RWPE1 (cell line): ENCODE measurements at regions not wholly inside any gene's neighbourhood (a gene's known extent, or its start where the extent isn't known, plus 50 kb on each side); places are given as distances from the start of the nearest gene placed in this dataset.
"Not testable (repeated sequence)": the region's sequence is repeated elsewhere in the genome, so short reads cannot be mapped to it uniquely, and the experiment has no call there.

Experiments
- CTCF ChIA-PET: fragments of 350-600 bp; sonication (Branson Sonifier 250); formaldehyde crosslinking; extraction: SDS; loops from one replicate; lab custom pipeline; 2021; lab: Yijun Ruan, JAX
- POLR2A ChIA-PET: fragments of 400-600 bp; formaldehyde crosslinking; extraction: SDS; loops from one replicate; lab custom pipeline; 2020; ENCODE audit warnings: antibody characterized with exemption; ENCODE audit not compliant: low non-redundant PET; lab: Yijun Ruan, JAX
- DNase-seq: peaks from one replicate; pipeline ENCODE4 v3.0.0; 2012; ENCODE audit warnings: low spot score
- H3K27ac ChIP-seq: fragments of 450-650 bp; 2 replicates; pipeline ENCODE4 v1.5.1; 2017
- TF ChIP-seq, protein P1 (sequence below): fragments of 450-650 bp; conservative IDR thresholded peaks from 2 replicates; pipeline ENCODE4 v1.5.1; 2017; ENCODE audit warnings: low read depth, mild to moderate bottlenecking

DNA sequence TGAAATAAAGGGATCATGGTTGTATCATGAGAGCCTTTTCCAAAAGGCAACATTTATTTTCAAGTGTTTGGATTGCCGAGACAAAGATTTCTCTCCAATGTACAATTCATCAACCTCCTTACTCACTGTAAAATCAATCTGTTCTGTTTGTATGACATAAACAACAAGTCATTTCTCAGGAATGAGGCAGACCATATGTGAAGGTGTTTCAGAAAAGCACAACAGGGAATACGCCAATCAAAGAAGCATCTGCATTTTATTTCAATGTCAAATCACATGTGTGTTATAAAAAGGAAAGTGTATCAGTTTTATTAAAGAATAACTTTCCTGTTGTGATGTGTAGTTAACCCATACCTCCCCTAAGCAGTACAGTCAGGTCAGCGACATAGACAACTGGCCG lies 653.7 kb downstream of the TFAP2A start:
- ChIA-PET POLR2A (no interaction called here), CTCF (no interaction called here)
- H3K27ac ChIP-seq: no peak overlapping the region
- no peak for DNase-seq
- TF ChIP-seq, protein P1, sequence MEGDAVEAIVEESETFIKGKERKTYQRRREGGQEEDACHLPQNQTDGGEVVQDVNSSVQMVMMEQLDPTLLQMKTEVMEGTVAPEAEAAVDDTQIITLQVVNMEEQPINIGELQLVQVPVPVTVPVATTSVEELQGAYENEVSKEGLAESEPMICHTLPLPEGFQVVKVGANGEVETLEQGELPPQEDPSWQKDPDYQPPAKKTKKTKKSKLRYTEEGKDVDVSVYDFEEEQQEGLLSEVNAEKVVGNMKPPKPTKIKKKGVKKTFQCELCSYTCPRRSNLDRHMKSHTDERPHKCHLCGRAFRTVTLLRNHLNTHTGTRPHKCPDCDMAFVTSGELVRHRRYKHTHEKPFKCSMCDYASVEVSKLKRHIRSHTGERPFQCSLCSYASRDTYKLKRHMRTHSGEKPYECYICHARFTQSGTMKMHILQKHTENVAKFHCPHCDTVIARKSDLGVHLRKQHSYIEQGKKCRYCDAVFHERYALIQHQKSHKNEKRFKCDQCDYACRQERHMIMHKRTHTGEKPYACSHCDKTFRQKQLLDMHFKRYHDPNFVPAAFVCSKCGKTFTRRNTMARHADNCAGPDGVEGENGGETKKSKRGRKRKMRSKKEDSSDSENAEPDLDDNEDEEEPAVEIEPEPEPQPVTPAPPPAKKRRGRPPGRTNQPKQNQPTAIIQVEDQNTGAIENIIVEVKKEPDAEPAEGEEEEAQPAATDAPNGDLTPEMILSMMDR: no peak

DNA sequence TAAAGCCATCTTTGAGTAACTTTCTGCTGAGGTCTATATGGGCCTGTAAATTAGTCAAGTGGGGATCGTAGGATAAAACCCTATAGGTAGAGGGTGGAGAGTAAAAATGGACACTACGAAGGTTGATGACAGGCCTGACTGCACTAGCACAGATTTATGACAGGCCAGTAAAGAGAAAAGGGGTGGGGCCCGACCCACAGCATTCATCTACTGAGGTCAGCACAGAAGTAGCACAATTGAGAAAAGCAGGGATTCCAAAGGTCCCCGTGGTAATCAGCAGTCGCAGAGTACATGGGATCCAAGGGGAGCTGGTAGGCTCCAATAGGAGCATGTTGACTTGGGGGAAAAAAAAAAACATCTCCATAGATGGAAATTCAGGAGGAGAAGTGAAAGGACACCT lies 660.4 kb downstream of the TFAP2A start:
- H3K27ac ChIP-seq: no peak overlapping the region
- DNase-seq: no peak
- CTCF ChIA-PET: no interaction called here
- POLR2A ChIA-PET: no interaction called here
- TF ChIP-seq, protein P1: no peak

- TF ChIP-seq, protein P1: no peak
Observed at GRCh38 chr6:9745966-9746365, 668.9 kb downstream of the TFAP2A start.

DNA sequence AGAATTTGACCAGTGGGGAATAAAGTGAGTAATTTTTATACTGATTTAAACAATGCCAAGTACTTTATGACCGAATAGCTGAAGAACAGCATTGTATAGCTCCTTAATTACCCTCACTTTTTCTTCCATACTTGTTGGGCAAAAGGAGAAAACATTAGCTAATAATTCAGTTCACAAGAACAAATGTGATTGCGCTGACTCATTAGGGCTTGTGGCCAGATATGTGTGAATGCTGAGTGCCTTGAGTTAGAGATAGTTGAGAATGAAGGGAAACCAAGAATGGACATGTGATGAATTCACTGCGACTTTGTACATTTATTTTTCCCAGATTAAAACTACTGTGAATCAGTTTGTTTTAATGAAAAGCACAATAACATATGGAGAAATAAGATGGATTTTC lies 669.4 kb downstream of the TFAP2A start:
- ChIA-PET POLR2A (no interaction called here), CTCF (interaction anchor here (0.5 kb wide), 1 partner anchor 684 kb away, joined by 3 read pairs; no protein-coding TSS in a partner anchor)
- TF ChIP-seq, protein P1: no peak
- no peak for DNase-seq
- no peak overlapping the region for H3K27ac ChIP-seq

More at GRCh38 chr6:9745966-9746365, 668.9 kb downstream of the TFAP2A start:
- POLR2A ChIA-PET: no interaction called here
- DNase-seq: no peak
- CTCF ChIA-PET: interaction anchor here (0.5 kb wide), 1 partner anchor 684 kb away, joined by 3 read pairs; no protein-coding TSS in a partner anchor
- no peak overlapping the region for H3K27ac ChIP-seq

- CTCF ChIA-PET: no interaction called here
- POLR2A ChIA-PET: no interaction called here
- TF ChIP-seq, protein P1: no peak
Observed at GRCh38 chr6:9744119-9744518, 670.8 kb downstream of the TFAP2A start.

DNA sequence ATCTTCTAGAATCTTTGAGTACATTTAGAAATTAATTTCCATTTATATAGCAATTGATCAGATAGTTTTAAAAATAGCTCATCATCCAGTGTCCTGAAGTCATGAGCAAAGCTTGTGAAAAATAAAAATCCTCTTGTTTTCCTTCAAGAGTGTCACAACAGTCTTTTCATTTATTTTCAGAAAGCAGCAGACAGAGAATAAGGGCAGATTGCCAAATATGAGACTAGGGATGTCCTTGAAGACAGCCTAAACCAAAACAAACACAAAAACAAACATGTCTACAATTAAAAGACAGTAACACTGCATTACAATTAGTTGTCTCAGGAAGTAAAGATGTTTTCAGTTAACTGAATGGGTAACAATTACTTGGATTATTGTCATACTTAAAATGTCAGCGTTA lies 682.8 kb downstream of the TFAP2A start:
- POLR2A ChIA-PET: no interaction called here
- CTCF ChIA-PET: no interaction called here
- TF ChIP-seq, protein P1: no peak
- DNase-seq: no peak
- no peak overlapping the region for H3K27ac ChIP-seq

More at GRCh38 chr6:9744119-9744518, 670.8 kb downstream of the TFAP2A start:
- no peak overlapping the region for H3K27ac ChIP-seq
- DNase-seq: no peak

- CTCF ChIA-PET, H3K27ac ChIP-seq, DNase-seq: not testable (repeated sequence)
Observed at GRCh38 chr6:9725776-9726175, 689.1 kb downstream of the TFAP2A start.

More at GRCh38 chr6:9725776-9726175, 689.1 kb downstream of the TFAP2A start:
- POLR2A ChIA-PET: not testable (repeated sequence)
